Lower leg skin (tissue), 4 donors: ENCODE measurements at regions not wholly inside any gene's neighbourhood (a gene's known extent, or its start where the extent isn't known, plus 50 kb on each side); places are given as distances from the start of the nearest gene placed in this dataset.
"Not testable (repeated sequence)": the region's sequence is repeated elsewhere in the genome, so short reads cannot be mapped to it uniquely, and the experiment has no call there.

Experiments used
- DNase-seq, 2 donors: peaks; one replicate each; pipeline ENCODE4 v3.0.0-alpha.2; 2019; ENCODE audit warnings: low spot score in 2 of 2
- H3K4me3 ChIP-seq: fragments of 200-600 bp; sonication (generic); 2 replicates; pipeline ENCODE4 v1.5.1; 2017; ENCODE audit warnings: mild to moderate bottlenecking, low read depth; ENCODE audit not compliant: poor library complexity, severe bottlenecking
- CTCF ChIP-seq, 3 donors: fragments of 450-650 bp; IDR thresholded peaks; one replicate each; pipeline ENCODE4 v1.5.1; 2016; ENCODE audit warnings: antibody characterized with exemption in 3 of 3, mild to moderate bottlenecking in 3 of 3, moderate library complexity in 2 of 3
- POLR2A ChIP-seq, 2 donors: fragments of 450-650 bp; IDR thresholded peaks; one replicate each; pipeline ENCODE4 v1.6.1; 2016 to 2017; ENCODE audit warnings: antibody characterized with exemption in 2 of 2, mild to moderate bottlenecking in 1 of 2, moderate library complexity in 1 of 2
- WGBS, 2 donors: methylation state at CpG; one replicate each; pipeline ENCODE4 v1.1.5; 2018; 5-methylcytosine and 5-hydroxymethylcytosine counted together
- intact Hi-C: fragments of 100-400 bp; cut with DNase I; formaldehyde crosslinking; loops from one replicate; pipeline ENCODE4 v1.15.0; 2023; ENCODE audit warnings: low total_unique reads

- no peak for DNase-seq
- WGBS, 2 donors = 26% methylated on average over 3 of the region's 3 CpGs; no CpG with 5 or more reads in 1 of the 2 donors
- TF ChIP-seq POLR2A (IDR thresholded peaks at IDR 0.05) (no peak), CTCF (IDR thresholded peaks at IDR 0.05) (no peak)
- H3K4me3 ChIP-seq = no peak overlapping the region
- intact Hi-C loops = no loop called here
Observed at GRCh38 chrY:21023906-21024305, 268.0 kb downstream of the RPS4Y2 start.

GRCh38 chrY:21028506-21028905, 272.6 kb downstream of the RPS4Y2 start:
- H3K4me3 ChIP-seq = no peak overlapping the region
- intact Hi-C loops = no loop called here
- 43% methylated on average over 3 of the region's 3 CpGs; no CpG with 5 or more reads in 1 of the 2 donors for WGBS, 2 donors
- no peak for DNase-seq
- TF ChIP-seq CTCF (IDR thresholded peaks at IDR 0.05) (no peak), POLR2A (IDR thresholded peaks at IDR 0.05) (no peak)

GRCh38 chrY:21033363-21033762, 277.5 kb downstream of the RPS4Y2 start:
- H3K4me3 ChIP-seq = no peak overlapping the region
- DNase-seq = no peak
- 21% methylated on average over 2 of the region's 2 CpGs; no CpG with 5 or more reads in 1 of the 2 donors for WGBS, 2 donors
- TF ChIP-seq CTCF (IDR thresholded peaks at IDR 0.05) (no peak), POLR2A (IDR thresholded peaks at IDR 0.05) (no peak)
- intact Hi-C loops = no loop called here

- H3K4me3 ChIP-seq = no peak overlapping the region
- WGBS, 2 donors = 46% methylated on average over 4 of the region's 4 CpGs; no CpG with 5 or more reads in 1 of the 2 donors
- no peak for TF ChIP-seq POLR2A (IDR thresholded peaks at IDR 0.05)
- no peak for TF ChIP-seq CTCF (IDR thresholded peaks at IDR 0.05)
- intact Hi-C loops = no loop called here
- no peak for DNase-seq
Observed at GRCh38 chrY:21034151-21035061, 278.5 kb downstream of the RPS4Y2 start.

GRCh38 chrY:21037398-21037797, 281.5 kb downstream of the RPS4Y2 start:
- 68% methylated on average over 5 of the region's 5 CpGs; no CpG with 5 or more reads in 1 of the 2 donors for WGBS, 2 donors
- intact Hi-C loops, H3K4me3 ChIP-seq, DNase-seq: not testable (repeated sequence)

GRCh38 chrY:21039811-21040210, 283.9 kb downstream of the RPS4Y2 start:
- no peak overlapping the region for H3K4me3 ChIP-seq
- no peak for DNase-seq
- intact Hi-C loops = no loop called here
- TF ChIP-seq CTCF (IDR thresholded peaks at IDR 0.05) = no peak
- TF ChIP-seq POLR2A (IDR thresholded peaks at IDR 0.05) = no peak
- WGBS, 2 donors = 79% methylated on average over 8 of the region's 8 CpGs; no CpG with 5 or more reads in 1 of the 2 donors

- WGBS, 2 donors = 92% methylated on average over 1 of the region's 1 CpG; no CpG with 5 or more reads in 1 of the 2 donors
- intact Hi-C loops, DNase-seq, H3K4me3 ChIP-seq: not testable (repeated sequence)
Observed at GRCh38 chrY:21040711-21041110, 284.8 kb downstream of the RPS4Y2 start.
